ENCODE measurements at regions not wholly inside any gene's neighbourhood (a gene's known extent, or its start where the extent isn't known, plus 50 kb on each side); places are given as distances from the start of the nearest gene placed in this dataset.

- Histone ChIP-seq H3K36me3 (replicated peaks in 1 of 2; ENCODE audit: control insufficient read depth in 1 of 2, insufficient read depth in 2 of 2, low read length in 1 of 2) (no peaks in the 10 kb centered on the region), H4K20me1 (ENCODE audit: insufficient read depth) (no peaks in the 10 kb centered on the region), H3K4me3 (ENCODE audit: low read depth in 2 of 2, low read length in 1 of 2) (no peak overlapping the region; a peak in 1 of 4 replicates), H3F3A (replicated peaks; ENCODE audit: insufficient read depth) (no peaks in the 10 kb centered on the region), H3K4me2 (no peak overlapping the region), H3K9ac (no peak overlapping the region), H3K4me1 (ENCODE audit: control insufficient read depth in 1 of 2, insufficient read depth in 2 of 2, low read depth in 1 of 2, low read length in 1 of 2) (no peaks in the 10 kb centered on the region; a peak in 1 of 4 replicates), H3K9me3 (no peaks in the 10 kb centered on the region), H3K9me2 (no peaks in the 10 kb centered on the region), H3K27me3 (ENCODE audit: insufficient read depth) (no peaks in the 10 kb centered on the region), H3K27ac (ENCODE audit: low read depth in 2 of 2, low read length in 1 of 2) (no peak overlapping the region), H3K79me2 (ENCODE audit: insufficient read depth) (no peaks in the 10 kb centered on the region), H2AFZ (ENCODE audit: low read depth) (no peak overlapping the region)
- no peak for TF ChIP-seq FOSL2 (IDR thresholded peaks at IDR 0.05; ENCODE audit: borderline replicate concordance, low read depth)
- no peak for TF ChIP-seq NFIC (IDR thresholded peaks at IDR 0.05; ENCODE audit: borderline replicate concordance)
- TF ChIP-seq CTCF (IDR thresholded peaks at IDR 0.05), result no peak
- TF ChIP-seq YY1 (IDR thresholded peaks at IDR 0.05; ENCODE audit: low read depth), result no peak
- TF ChIP-seq FOXJ3 (CRISPR knock-in tag; IDR thresholded peaks at IDR 0.05), result no peak
- TF ChIP-seq, protein P1, sequence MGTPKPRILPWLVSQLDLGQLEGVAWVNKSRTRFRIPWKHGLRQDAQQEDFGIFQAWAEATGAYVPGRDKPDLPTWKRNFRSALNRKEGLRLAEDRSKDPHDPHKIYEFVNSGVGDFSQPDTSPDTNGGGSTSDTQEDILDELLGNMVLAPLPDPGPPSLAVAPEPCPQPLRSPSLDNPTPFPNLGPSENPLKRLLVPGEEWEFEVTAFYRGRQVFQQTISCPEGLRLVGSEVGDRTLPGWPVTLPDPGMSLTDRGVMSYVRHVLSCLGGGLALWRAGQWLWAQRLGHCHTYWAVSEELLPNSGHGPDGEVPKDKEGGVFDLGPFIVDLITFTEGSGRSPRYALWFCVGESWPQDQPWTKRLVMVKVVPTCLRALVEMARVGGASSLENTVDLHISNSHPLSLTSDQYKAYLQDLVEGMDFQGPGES (IDR thresholded peaks at IDR 0.05; ENCODE audit: low read depth, low read length), result no peak
- no peak for TF ChIP-seq JUND (IDR thresholded peaks at IDR 0.05)
- TF ChIP-seq MEF2A (IDR thresholded peaks at IDR 0.05; ENCODE audit: borderline replicate concordance, low read depth), result no peak
- TF ChIP-seq REST (IDR thresholded peaks at IDR 0.05; ENCODE audit: low read depth, low read length), result no peak
- no peak for TF ChIP-seq GATA2 (CRISPR knock-in tag; IDR thresholded peaks at IDR 0.05)
- TF ChIP-seq, protein P2, sequence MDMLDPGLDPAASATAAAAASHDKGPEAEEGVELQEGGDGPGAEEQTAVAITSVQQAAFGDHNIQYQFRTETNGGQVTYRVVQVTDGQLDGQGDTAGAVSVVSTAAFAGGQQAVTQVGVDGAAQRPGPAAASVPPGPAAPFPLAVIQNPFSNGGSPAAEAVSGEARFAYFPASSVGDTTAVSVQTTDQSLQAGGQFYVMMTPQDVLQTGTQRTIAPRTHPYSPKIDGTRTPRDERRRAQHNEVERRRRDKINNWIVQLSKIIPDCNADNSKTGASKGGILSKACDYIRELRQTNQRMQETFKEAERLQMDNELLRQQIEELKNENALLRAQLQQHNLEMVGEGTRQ (IDR thresholded peaks at IDR 0.05; ENCODE audit: borderline replicate concordance, low read depth, low read length), result no peak
- TF ChIP-seq RXRA (IDR thresholded peaks at IDR 0.05; ENCODE audit: borderline replicate concordance, low read depth), result no peak
- TF ChIP-seq, protein P3, sequence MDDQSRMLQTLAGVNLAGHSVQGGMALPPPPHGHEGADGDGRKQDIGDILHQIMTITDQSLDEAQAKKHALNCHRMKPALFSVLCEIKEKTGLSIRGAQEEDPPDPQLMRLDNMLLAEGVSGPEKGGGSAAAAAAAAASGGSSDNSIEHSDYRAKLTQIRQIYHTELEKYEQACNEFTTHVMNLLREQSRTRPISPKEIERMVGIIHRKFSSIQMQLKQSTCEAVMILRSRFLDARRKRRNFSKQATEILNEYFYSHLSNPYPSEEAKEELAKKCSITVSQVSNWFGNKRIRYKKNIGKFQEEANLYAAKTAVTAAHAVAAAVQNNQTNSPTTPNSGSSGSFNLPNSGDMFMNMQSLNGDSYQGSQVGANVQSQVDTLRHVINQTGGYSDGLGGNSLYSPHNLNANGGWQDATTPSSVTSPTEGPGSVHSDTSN (IDR thresholded peaks at IDR 0.05), result no peak
- TF ChIP-seq TAF1 (IDR thresholded peaks at IDR 0.05; ENCODE audit: borderline replicate concordance, low read depth, low read length), result no peak
- TF ChIP-seq, protein P4, sequence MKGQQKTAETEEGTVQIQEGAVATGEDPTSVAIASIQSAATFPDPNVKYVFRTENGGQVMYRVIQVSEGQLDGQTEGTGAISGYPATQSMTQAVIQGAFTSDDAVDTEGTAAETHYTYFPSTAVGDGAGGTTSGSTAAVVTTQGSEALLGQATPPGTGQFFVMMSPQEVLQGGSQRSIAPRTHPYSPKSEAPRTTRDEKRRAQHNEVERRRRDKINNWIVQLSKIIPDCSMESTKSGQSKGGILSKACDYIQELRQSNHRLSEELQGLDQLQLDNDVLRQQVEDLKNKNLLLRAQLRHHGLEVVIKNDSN (IDR thresholded peaks at IDR 0.05; ENCODE audit: borderline replicate concordance, low read depth), result no peak
- peak; percentile 49 for DNase-seq
- ChIA-PET POLR2A (no interaction called here), CTCF (interaction anchor here (0.8 to 1.5 kb wide), 4 partner anchors 10 to 265 kb away, joined by 3 to 6 read pairs (median 4); no protein-coding TSS in a partner anchor)
- 7% methylated on average over 4 of the region's 21 CpGs for WGBS (ENCODE audit: low lambda C conversion rate)
Measured at GRCh38 chr12:130070126-130070611, 92.1 kb upstream of the FZD10 start.

Data from SK-N-SH (cell line).